Lung (tissue), 11 donors: ENCODE measurements at regions not wholly inside any gene's neighbourhood (a gene's known extent, or its start where the extent isn't known, plus 50 kb on each side); places are given as distances from the start of the nearest gene placed in this dataset.
"Not testable (repeated sequence)": the region's sequence is repeated elsewhere in the genome, so short reads cannot be mapped to it uniquely, and the experiment has no call there.

ENCODE experiments used
- ATAC-seq: fragments of 200-7000 bp; cut with Tn5 transposase; one replicate; pipeline ENCODE4 v1.9.1; 2020; ENCODE audit warnings: moderate number of reproducible peaks; ENCODE audit not compliant: insufficient read depth, low FRiP score
- DNase-seq, 3 donors: peaks; one replicate each; pipeline ENCODE4 v3.0.0-alpha.2; 2013 to 2017
- H3K27ac ChIP-seq, 2 donors: one replicate each; pipeline ENCODE4 v1.5.1; 2013; ENCODE audit warnings: mild to moderate bottlenecking in 2 of 2, moderate library complexity in 2 of 2, control low read depth in 1 of 2, inconsistent platforms in 1 of 2, low read depth in 1 of 2, low read length in 1 of 2
- H3K27me3 ChIP-seq, 3 donors: one replicate each; pipeline ENCODE4 v1.5.1; 2013; ENCODE audit warnings: low read length in 2 of 3; ENCODE audit not compliant: control insufficient read depth in 3 of 3, insufficient read depth in 3 of 3
- H3K36me3 ChIP-seq, 4 donors: one replicate each; pipeline ENCODE4 v1.5.1; 2013; ENCODE audit warnings: low read length in 4 of 4, mild to moderate bottlenecking in 1 of 4, moderate library complexity in 1 of 4; ENCODE audit not compliant: control insufficient read depth in 4 of 4, insufficient read depth in 4 of 4
- H3K4me1 ChIP-seq, 5 donors: one replicate each; pipeline ENCODE4 v1.5.1; 2013; ENCODE audit warnings: low read length in 5 of 5, mild to moderate bottlenecking in 2 of 5, moderate library complexity in 1 of 5; ENCODE audit not compliant: control insufficient read depth in 5 of 5, insufficient read depth in 5 of 5
- H3K4me3 ChIP-seq: one replicate; pipeline ENCODE4 v1.5.1; 2013; ENCODE audit warnings: mild to moderate bottlenecking, control low read depth, moderate library complexity
- H3K9ac ChIP-seq, 2 donors: one replicate each; pipeline ENCODE4 v1.5.1; 2013; ENCODE audit warnings: low read length in 2 of 2, control low read depth in 1 of 2; ENCODE audit not compliant: insufficient read depth in 1 of 2
- H3K9me3 ChIP-seq, 4 donors: one replicate each; pipeline ENCODE4 v1.5.1; 2013; ENCODE audit warnings: low read length in 3 of 4, mild to moderate bottlenecking in 1 of 4, moderate library complexity in 1 of 4; ENCODE audit not compliant: control insufficient read depth in 4 of 4, insufficient read depth in 3 of 4
- CTCF ChIP-seq: IDR thresholded peaks from 2 replicates; pipeline ENCODE4 v1.5.1; 2012; ENCODE audit warnings: mild to moderate bottlenecking; ENCODE audit errors: control extremely low read depth, extremely low read depth
- WGBS, 2 donors: extraction: QIAGEN DNeasy Blood & Tissue Kit; methylation state at CpG; one replicate each; pipeline ENCODE4 v1.1.7; 2013; 5-methylcytosine and 5-hydroxymethylcytosine counted together
- donor health status: control.
- donor health status: control.
- donor health status: Bipolar disorder and iron deficiency.
- donor health status: healthy.
- donor health status: DM: yes; HTN: yes; CAD: no.

GRCh38 chr7:91357379-91357778 is 93.1 kb downstream of the FZD1 start:
- Histone ChIP-seq H3K9ac (no peak overlapping the region), H3K27me3 (no peaks in the 10 kb centered on the region), H3K36me3 (no peaks in the 10 kb centered on the region), H3K4me3 (no peak overlapping the region), H3K27ac (no peak overlapping the region), H3K4me1 (peaks cover 0 to 23% (median 0%) of the 10 kb centered on the region in 5 donors), H3K9me3 (no peaks in the 10 kb centered on the region)
- ATAC-seq (no peak), DNase-seq (no peak)
- no peak for TF ChIP-seq CTCF
- 86 to 92% methylated on average over 1 of the region's 1 CpG for WGBS, 2 donors

- Histone ChIP-seq H3K36me3 (no peaks in the 10 kb centered on the region), H3K9me3 (no peaks in the 10 kb centered on the region), H3K4me1 (peaks cover 0 to 23% (median 0%) of the 10 kb centered on the region in 5 donors), H3K27ac (no peak overlapping the region), H3K4me3 (no peak overlapping the region), H3K27me3 (no peaks in the 10 kb centered on the region), H3K9ac (no peak overlapping the region)
- TF ChIP-seq CTCF, result no peak
- 84 to 88% methylated on average over 1 of the region's 1 CpG for WGBS, 2 donors
- ATAC-seq (no peak), DNase-seq (no peak)
These were observed 93.7 kb downstream of the FZD1 start for GRCh38 chr7:91357901-91358300.

- 83 to 91% methylated on average over 2 of the region's 2 CpGs for WGBS, 2 donors
- DNase-seq (peak in 1 of 3 donors; percentile 49), ATAC-seq (no peak)
- peaks cover 0 to 21% (median 0%) of the 10 kb centered on the region in 5 donors for H3K4me1 ChIP-seq
- no peak overlapping the region for H3K27ac ChIP-seq
- H3K36me3 ChIP-seq, result no peaks in the 10 kb centered on the region
- no peak overlapping the region for H3K9ac ChIP-seq
- H3K9me3 ChIP-seq, result no peaks in the 10 kb centered on the region
- no peaks in the 10 kb centered on the region for H3K27me3 ChIP-seq
- no peak overlapping the region for H3K4me3 ChIP-seq
- no peak for TF ChIP-seq CTCF
These were observed 94.1 kb downstream of the FZD1 start for GRCh38 chr7:91358303-91358702.

GRCh38 chr7:91365097-91365496 is 100.9 kb downstream of the FZD1 start:
- not testable (repeated sequence) for H3K9me3 ChIP-seq, H3K27ac ChIP-seq, H3K36me3 ChIP-seq, ATAC-seq, H3K9ac ChIP-seq, H3K4me3 ChIP-seq, H3K4me1 ChIP-seq, DNase-seq, H3K27me3 ChIP-seq
- 84 to 90% methylated on average over 5 of the region's 5 CpGs for WGBS, 2 donors
